ENCODE measurements at regions not wholly inside any gene's neighbourhood (a gene's known extent, or its start where the extent isn't known, plus 50 kb on each side); places are given as distances from the start of the nearest gene placed in this dataset.
"Not testable (repeated sequence)": the region's sequence is repeated elsewhere in the genome, so short reads cannot be mapped to it uniquely, and the experiment has no call there.

DNA sequence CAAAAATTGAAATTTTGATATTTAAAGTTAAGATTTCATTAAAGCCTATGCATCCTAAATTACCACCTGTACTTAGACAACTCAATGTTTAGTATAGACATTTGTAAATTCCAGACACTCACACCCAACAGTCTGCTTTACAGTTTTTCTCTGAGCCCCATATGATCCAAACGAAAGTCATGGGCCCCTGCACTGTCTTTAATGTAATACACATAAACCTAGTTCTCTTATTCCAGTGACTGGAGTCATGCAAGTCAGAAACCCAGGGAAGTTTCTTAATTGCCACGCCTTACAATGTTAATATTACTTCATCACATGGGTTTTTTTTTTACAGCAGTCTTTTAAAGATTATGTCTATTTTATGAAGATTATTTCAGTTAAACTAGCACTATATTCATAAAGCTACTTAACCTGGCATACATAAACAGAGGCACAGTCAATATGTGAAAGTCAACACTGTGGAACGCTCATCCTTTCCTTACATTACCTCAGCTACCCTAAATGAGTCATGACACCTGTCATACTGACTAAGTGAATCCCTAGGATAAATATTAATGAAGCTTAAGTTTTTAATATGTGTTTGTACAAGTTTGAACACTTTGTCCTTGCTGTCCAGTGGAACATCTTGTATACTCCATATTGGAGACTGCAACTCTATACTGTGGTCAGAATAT lies 67.7 kb upstream of the H2AZ1 start:
- DNase-seq (ENCODE audit: extremely low spot score, unreplicated experiment), result no peak
- no peaks in the 10 kb centered on the region for H3K27me3 Mint-ChIP-seq
- no peak overlapping the region for H3K4me3 Mint-ChIP-seq
- peaks cover 5% of the 10 kb centered on the region for H3K4me1 Mint-ChIP-seq (ENCODE audit: unreplicated experiment)
- H3K27ac Mint-ChIP-seq, result no peak overlapping the region
- H3K9me3 Mint-ChIP-seq, result no peaks in the 10 kb centered on the region
- H3K36me3 Mint-ChIP-seq, result no peaks in the 10 kb centered on the region
- TF ChIP-seq, protein P1, sequence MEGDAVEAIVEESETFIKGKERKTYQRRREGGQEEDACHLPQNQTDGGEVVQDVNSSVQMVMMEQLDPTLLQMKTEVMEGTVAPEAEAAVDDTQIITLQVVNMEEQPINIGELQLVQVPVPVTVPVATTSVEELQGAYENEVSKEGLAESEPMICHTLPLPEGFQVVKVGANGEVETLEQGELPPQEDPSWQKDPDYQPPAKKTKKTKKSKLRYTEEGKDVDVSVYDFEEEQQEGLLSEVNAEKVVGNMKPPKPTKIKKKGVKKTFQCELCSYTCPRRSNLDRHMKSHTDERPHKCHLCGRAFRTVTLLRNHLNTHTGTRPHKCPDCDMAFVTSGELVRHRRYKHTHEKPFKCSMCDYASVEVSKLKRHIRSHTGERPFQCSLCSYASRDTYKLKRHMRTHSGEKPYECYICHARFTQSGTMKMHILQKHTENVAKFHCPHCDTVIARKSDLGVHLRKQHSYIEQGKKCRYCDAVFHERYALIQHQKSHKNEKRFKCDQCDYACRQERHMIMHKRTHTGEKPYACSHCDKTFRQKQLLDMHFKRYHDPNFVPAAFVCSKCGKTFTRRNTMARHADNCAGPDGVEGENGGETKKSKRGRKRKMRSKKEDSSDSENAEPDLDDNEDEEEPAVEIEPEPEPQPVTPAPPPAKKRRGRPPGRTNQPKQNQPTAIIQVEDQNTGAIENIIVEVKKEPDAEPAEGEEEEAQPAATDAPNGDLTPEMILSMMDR (conservative IDR thresholded peaks at IDR 0.05), result no peak

DNA sequence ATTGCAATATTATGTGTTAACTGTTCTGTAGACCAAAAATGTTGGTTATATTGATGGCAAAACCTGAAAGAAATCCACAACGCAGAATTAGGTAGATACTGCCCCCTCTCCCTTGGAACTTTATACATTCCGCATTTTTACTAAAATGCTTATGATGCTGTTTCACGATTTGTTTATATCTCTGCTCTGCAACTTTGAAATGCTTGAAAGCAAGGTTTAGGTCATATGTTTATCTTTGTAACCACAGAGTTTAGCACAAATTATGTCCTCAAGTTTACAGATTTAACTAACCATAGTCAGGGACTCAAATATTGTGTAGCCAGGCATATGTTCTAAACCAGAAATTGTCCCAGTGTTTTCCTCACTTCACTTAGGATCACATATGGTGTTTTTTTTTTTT lies 66.1 kb upstream of the H2AZ1 start:
- DNase-seq (ENCODE audit: extremely low spot score, unreplicated experiment), result no peak
- H3K9me3 Mint-ChIP-seq, result no peaks in the 10 kb centered on the region
- H3K27me3 Mint-ChIP-seq, result no peaks in the 10 kb centered on the region
- TF ChIP-seq, protein P1 (conservative IDR thresholded peaks at IDR 0.05), result no peak
- no peak overlapping the region for H3K4me3 Mint-ChIP-seq
- no peak overlapping the region for H3K27ac Mint-ChIP-seq
- H3K36me3 Mint-ChIP-seq, result no peaks in the 10 kb centered on the region
- no peaks in the 10 kb centered on the region for H3K4me1 Mint-ChIP-seq (ENCODE audit: unreplicated experiment)

GRCh38 chr4:100014616-100015015 lies 64.5 kb upstream of the H2AZ1 start:
- Mint-ChIP-seq H3K4me1 (ENCODE audit: unreplicated experiment) (no peaks in the 10 kb centered on the region), H3K27me3 (no peaks in the 10 kb centered on the region), H3K36me3 (no peaks in the 10 kb centered on the region), H3K27ac (no peak overlapping the region), H3K9me3 (no peaks in the 10 kb centered on the region), H3K4me3 (no peak overlapping the region)
- DNase-seq (ENCODE audit: extremely low spot score, unreplicated experiment), result no peak
- TF ChIP-seq, protein P1 (conservative IDR thresholded peaks at IDR 0.05), result no peak

DNA sequence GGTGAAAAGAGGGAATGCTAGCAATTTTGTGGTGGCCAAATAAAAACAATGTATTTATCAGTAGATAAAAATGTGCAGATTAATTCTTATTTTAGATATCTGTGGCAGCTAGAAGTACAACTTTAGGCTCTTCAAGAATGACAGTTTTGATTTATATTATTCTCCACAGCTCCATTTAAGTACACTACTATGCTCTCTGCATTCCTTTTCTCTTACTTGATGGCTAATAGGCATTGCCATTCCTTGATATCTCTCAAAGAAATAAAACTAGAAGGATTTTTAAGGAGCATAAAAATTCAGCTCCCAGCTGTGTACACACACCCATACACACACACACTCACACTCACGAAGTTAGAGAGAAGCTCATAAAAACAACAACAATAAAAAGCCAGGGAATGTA lies 59.4 kb upstream of the H2AZ1 start:
- TF ChIP-seq, protein P1 (conservative IDR thresholded peaks at IDR 0.05), result no peak
- Mint-ChIP-seq H3K4me1 (ENCODE audit: unreplicated experiment) (no peaks in the 10 kb centered on the region), H3K27me3 (no peaks in the 10 kb centered on the region), H3K4me3 (no peak overlapping the region), H3K27ac (no peak overlapping the region), H3K9me3 (no peaks in the 10 kb centered on the region), H3K36me3 (no peaks in the 10 kb centered on the region)
- no peak for DNase-seq (ENCODE audit: extremely low spot score, unreplicated experiment)

GRCh38 chr4:100008048-100008447 lies 58.0 kb upstream of the H2AZ1 start:
- Mint-ChIP-seq H3K27me3 (no peaks in the 10 kb centered on the region), H3K4me1 (ENCODE audit: unreplicated experiment) (no peaks in the 10 kb centered on the region), H3K27ac (no peak overlapping the region), H3K9me3 (no peaks in the 10 kb centered on the region), H3K36me3 (no peaks in the 10 kb centered on the region), H3K4me3 (no peak overlapping the region)
- TF ChIP-seq, protein P1 (conservative IDR thresholded peaks at IDR 0.05), result no peak
- DNase-seq (ENCODE audit: extremely low spot score, unreplicated experiment), result no peak

- not testable (repeated sequence) for H3K4me3 Mint-ChIP-seq; H3K9me3 Mint-ChIP-seq; H3K27ac Mint-ChIP-seq; DNase-seq (ENCODE audit: extremely low spot score, unreplicated experiment); H3K4me1 Mint-ChIP-seq (ENCODE audit: unreplicated experiment); H3K36me3 Mint-ChIP-seq; H3K27me3 Mint-ChIP-seq
Observed at GRCh38 chr4:100006161-100006560, 56.1 kb upstream of the H2AZ1 start.

Measured in type B pancreatic cell (in vitro differentiated cells).